Body of pancreas (tissue), 4 donors: ENCODE measurements at regions not wholly inside any gene's neighbourhood (a gene's known extent, or its start where the extent isn't known, plus 50 kb on each side); places are given as distances from the start of the nearest gene placed in this dataset.
"Not testable (repeated sequence)": the region's sequence is repeated elsewhere in the genome, so short reads cannot be mapped to it uniquely, and the experiment has no call there.

Source experiments
- CTCF ChIP-seq, 7 experiments: fragments of 450-650 bp in 4 of 7; fragments of 200-600 bp in 3 of 7; sonication (generic) in 3 of 7; IDR thresholded peaks; one replicate each; pipeline ENCODE4 v1.5.1; 2016 to 2019; ENCODE audit warnings: antibody characterized with exemption in 7 of 7
- POLR2A ChIP-seq, 3 donors: fragments of 450-650 bp; IDR thresholded peaks; one replicate each; pipeline ENCODE4 v1.6.1; 2016; ENCODE audit warnings: antibody characterized with exemption in 3 of 3, mild to moderate bottlenecking in 2 of 3

GRCh38 chr5:42981417-42982106 is 58.6 kb downstream of the ANXA2R start:
- not testable (repeated sequence) for TF ChIP-seq CTCF, POLR2A (IDR thresholded peaks at IDR 0.05)
